ENCODE measurements at regions not wholly inside any gene's neighbourhood (a gene's known extent, or its start where the extent isn't known, plus 50 kb on each side); places are given as distances from the start of the nearest gene placed in this dataset.

DNA sequence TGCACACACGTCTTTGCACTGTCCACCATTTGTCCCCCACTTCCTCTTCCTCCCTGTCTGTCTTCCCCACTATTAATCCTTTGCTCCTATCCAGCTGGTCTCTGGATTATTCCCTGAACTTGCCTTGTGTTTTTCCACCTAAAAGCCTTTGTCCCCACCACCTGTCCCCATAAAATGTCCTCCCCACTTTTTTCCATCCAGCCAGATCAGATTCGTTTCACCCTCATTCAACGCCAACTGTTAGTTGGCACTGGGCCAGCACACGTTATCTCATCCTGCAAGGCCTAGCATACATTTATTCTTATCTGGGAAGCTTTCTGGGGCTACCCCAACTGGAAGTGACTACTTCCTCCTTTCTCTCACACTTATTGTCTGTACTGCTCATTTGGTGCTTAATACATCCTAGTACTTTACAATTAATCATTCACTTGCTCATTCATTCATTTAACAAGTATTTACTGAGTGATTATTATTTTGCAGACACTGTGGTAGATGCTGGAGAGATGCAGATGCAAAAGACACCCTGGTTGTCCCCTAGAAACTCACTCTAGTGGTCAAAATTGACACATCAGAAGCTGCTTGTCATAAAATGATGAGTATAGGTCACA is 96.2 kb downstream of the RASSF10 start:
- Histone ChIP-seq H2BK12ac (ENCODE audit: low read length) (no peak overlapping the region), H3K27ac (ENCODE audit: low read depth, low read length) (no peak overlapping the region), H3K9ac (ENCODE audit: low read length) (no peak overlapping the region), H3K14ac (ENCODE audit: low read length) (no peak overlapping the region), H2AK5ac (ENCODE audit: low read length) (no peak overlapping the region), H4K12ac (ENCODE audit: low read depth, low read length) (no peak overlapping the region), H3K27me3 (ENCODE audit: insufficient read depth, low read length) (no peaks in the 10 kb centered on the region), H3K4me3 (ENCODE audit: low read depth, low read length) (no peak overlapping the region), H3K9me3 (ENCODE audit: insufficient read depth, low read depth, low read length) (no peaks in the 10 kb centered on the region), H2AFZ (ENCODE audit: insufficient read depth, low read length, poor library complexity) (no peak overlapping the region), H3K36me3 (ENCODE audit: control insufficient read depth in 1 of 2, insufficient read depth in 2 of 2, low read length in 2 of 2) (no peaks in the 10 kb centered on the region), H2BK120ac (ENCODE audit: insufficient read depth, low read length, poor library complexity) (no peak overlapping the region), H4K91ac (ENCODE audit: low read depth, low read length) (no peak overlapping the region), H3K4ac (ENCODE audit: low read depth, low read length) (no peak overlapping the region), H3K23ac (ENCODE audit: low read length) (no peak overlapping the region), H2BK5ac (ENCODE audit: low read depth, low read length, poor library complexity) (no peak overlapping the region), H3K4me1 (ENCODE audit: control insufficient read depth in 1 of 2, insufficient read depth in 2 of 2, low read length in 2 of 2) (peaks cover 8 to 9% of the 10 kb centered on the region in 2 experiments), H3K79me1 (ENCODE audit: low read length) (peaks cover 17% of the 10 kb centered on the region), H4K8ac (ENCODE audit: low read depth, low read length) (no peak overlapping the region), H3K18ac (ENCODE audit: low read length) (no peak overlapping the region), H3K79me2 (ENCODE audit: control insufficient read depth, insufficient read depth, low read length, poor library complexity) (no peaks in the 10 kb centered on the region), H3K4me2 (ENCODE audit: low read length) (no peak overlapping the region)
- DNase-seq, result no peak
- WGBS (ENCODE audit: extremely low coverage, insufficient coverage, insufficient read length), result no CpG with 5 or more reads among the region's 4 CpGs

GRCh38 chr11:13107544-13108044 is 98.5 kb downstream of the RASSF10 start:
- Histone ChIP-seq H4K8ac (ENCODE audit: low read depth, low read length) (no peak overlapping the region), H2BK5ac (ENCODE audit: low read depth, low read length, poor library complexity) (no peak overlapping the region), H4K12ac (ENCODE audit: low read depth, low read length) (no peak overlapping the region), H2AFZ (ENCODE audit: insufficient read depth, low read length, poor library complexity) (no peak overlapping the region), H3K9me3 (ENCODE audit: insufficient read depth, low read depth, low read length) (no peaks in the 10 kb centered on the region), H2AK5ac (ENCODE audit: low read length) (no peak overlapping the region), H2BK120ac (ENCODE audit: insufficient read depth, low read length, poor library complexity) (no peak overlapping the region), H3K4me2 (ENCODE audit: low read length) (no peak overlapping the region), H3K4me3 (ENCODE audit: low read depth, low read length) (no peak overlapping the region), H3K27ac (ENCODE audit: low read depth, low read length) (no peak overlapping the region), H3K79me2 (ENCODE audit: control insufficient read depth, insufficient read depth, low read length, poor library complexity) (no peaks in the 10 kb centered on the region), H3K4ac (ENCODE audit: low read depth, low read length) (no peak overlapping the region), H4K91ac (ENCODE audit: low read depth, low read length) (peak overlapping the region; percentile 49), H3K23ac (ENCODE audit: low read length) (no peak overlapping the region), H3K4me1 (ENCODE audit: control insufficient read depth in 1 of 2, insufficient read depth in 2 of 2, low read length in 2 of 2) (peaks cover 11 to 18% of the 10 kb centered on the region in 2 experiments), H2BK12ac (ENCODE audit: low read length) (peak overlapping the region; percentile 91), H3K27me3 (ENCODE audit: insufficient read depth, low read length) (no peaks in the 10 kb centered on the region), H3K36me3 (ENCODE audit: control insufficient read depth in 1 of 2, insufficient read depth in 2 of 2, low read length in 2 of 2) (no peaks in the 10 kb centered on the region), H3K18ac (ENCODE audit: low read length) (no peak overlapping the region), H3K79me1 (ENCODE audit: low read length) (peaks cover 28% of the 10 kb centered on the region), H3K14ac (ENCODE audit: low read length) (no peak overlapping the region), H3K9ac (ENCODE audit: low read length) (no peak overlapping the region)
- no CpG with 5 or more reads among the region's 5 CpGs for WGBS (ENCODE audit: extremely low coverage, insufficient coverage, insufficient read length)
- DNase-seq, result no peak

GRCh38 chr11:13108416-13108815 is 99.3 kb downstream of the RASSF10 start:
- Histone ChIP-seq H3K9me3 (ENCODE audit: insufficient read depth, low read depth, low read length) (no peaks in the 10 kb centered on the region), H3K79me2 (ENCODE audit: control insufficient read depth, insufficient read depth, low read length, poor library complexity) (no peaks in the 10 kb centered on the region), H4K8ac (ENCODE audit: low read depth, low read length) (no peak overlapping the region), H3K27ac (ENCODE audit: low read depth, low read length) (no peak overlapping the region), H3K4ac (ENCODE audit: low read depth, low read length) (peak overlapping the region; percentile 27), H2AK5ac (ENCODE audit: low read length) (no peak overlapping the region), H2BK120ac (ENCODE audit: insufficient read depth, low read length, poor library complexity) (peak overlapping the region; percentile 86), H3K9ac (ENCODE audit: low read length) (no peak overlapping the region), H3K14ac (ENCODE audit: low read length) (peak overlapping the region; percentile 33), H3K79me1 (ENCODE audit: low read length) (peaks cover 29% of the 10 kb centered on the region), H3K18ac (ENCODE audit: low read length) (no peak overlapping the region), H3K36me3 (ENCODE audit: control insufficient read depth in 1 of 2, insufficient read depth in 2 of 2, low read length in 2 of 2) (no peaks in the 10 kb centered on the region), H2AFZ (ENCODE audit: insufficient read depth, low read length, poor library complexity) (no peak overlapping the region), H3K27me3 (ENCODE audit: insufficient read depth, low read length) (no peaks in the 10 kb centered on the region), H3K23ac (ENCODE audit: low read length) (no peak overlapping the region), H3K4me2 (ENCODE audit: low read length) (no peak overlapping the region), H3K4me3 (ENCODE audit: low read depth, low read length) (no peak overlapping the region), H2BK12ac (ENCODE audit: low read length) (peak overlapping the region; percentile 75), H4K91ac (ENCODE audit: low read depth, low read length) (peak overlapping the region; percentile 76), H2BK5ac (ENCODE audit: low read depth, low read length, poor library complexity) (peak overlapping the region; percentile 2), H3K4me1 (ENCODE audit: control insufficient read depth in 1 of 2, insufficient read depth in 2 of 2, low read length in 2 of 2) (peaks cover 11 to 18% of the 10 kb centered on the region in 2 experiments), H4K12ac (ENCODE audit: low read depth, low read length) (no peak overlapping the region)
- WGBS (ENCODE audit: extremely low coverage, insufficient coverage, insufficient read length), result no CpG with 5 or more reads among the region's 2 CpGs
- peak in 1 of 2 donors; percentile 11 for DNase-seq

- no peaks in the 10 kb centered on the region for H3K27me3 ChIP-seq (ENCODE audit: insufficient read depth, low read length)
- H2BK120ac ChIP-seq (ENCODE audit: insufficient read depth, low read length, poor library complexity), result peak overlapping the region; percentile 86
- H3K14ac ChIP-seq (ENCODE audit: low read length), result no peak overlapping the region
- H4K91ac ChIP-seq (ENCODE audit: low read depth, low read length), result peak overlapping the region; percentile 95
- H3K9me3 ChIP-seq (ENCODE audit: insufficient read depth, low read depth, low read length), result no peaks in the 10 kb centered on the region
- no CpG with 5 or more reads among the region's 1 CpG for WGBS (ENCODE audit: extremely low coverage, insufficient coverage, insufficient read length)
- DNase-seq, result peak; percentile 28 to 49
- no peak overlapping the region for H4K8ac ChIP-seq (ENCODE audit: low read depth, low read length)
- peak overlapping the region; percentile 91 for H3K27ac ChIP-seq (ENCODE audit: low read depth, low read length)
- no peaks in the 10 kb centered on the region for H3K36me3 ChIP-seq (ENCODE audit: control insufficient read depth in 1 of 2, insufficient read depth in 2 of 2, low read length in 2 of 2)
- H3K18ac ChIP-seq (ENCODE audit: low read length), result no peak overlapping the region
- H3K23ac ChIP-seq (ENCODE audit: low read length), result no peak overlapping the region
- peak overlapping the region; percentile 91 for H2BK5ac ChIP-seq (ENCODE audit: low read depth, low read length, poor library complexity)
- peaks cover 36% of the 10 kb centered on the region for H3K79me1 ChIP-seq (ENCODE audit: low read length)
- no peak overlapping the region for H2AK5ac ChIP-seq (ENCODE audit: low read length)
- peaks cover 13 to 19% of the 10 kb centered on the region in 2 experiments for H3K4me1 ChIP-seq (ENCODE audit: control insufficient read depth in 1 of 2, insufficient read depth in 2 of 2, low read length in 2 of 2)
- H2BK12ac ChIP-seq (ENCODE audit: low read length), result peak overlapping the region; percentile 80
- peak overlapping the region; percentile 20 for H3K4ac ChIP-seq (ENCODE audit: low read depth, low read length)
- no peaks in the 10 kb centered on the region for H3K79me2 ChIP-seq (ENCODE audit: control insufficient read depth, insufficient read depth, low read length, poor library complexity)
- no peak overlapping the region for H3K4me2 ChIP-seq (ENCODE audit: low read length)
- no peak overlapping the region for H3K9ac ChIP-seq (ENCODE audit: low read length)
- H4K12ac ChIP-seq (ENCODE audit: low read depth, low read length), result no peak overlapping the region
- no peak overlapping the region for H3K4me3 ChIP-seq (ENCODE audit: low read depth, low read length)
- no peak overlapping the region for H2AFZ ChIP-seq (ENCODE audit: insufficient read depth, low read length, poor library complexity)
Measured at GRCh38 chr11:13109616-13110015, 100.5 kb downstream of the RASSF10 start.
